ENCODE measurements at regions not wholly inside any gene's neighbourhood (a gene's known extent, or its start where the extent isn't known, plus 50 kb on each side); places are given as distances from the start of the nearest gene placed in this dataset.

DNA sequence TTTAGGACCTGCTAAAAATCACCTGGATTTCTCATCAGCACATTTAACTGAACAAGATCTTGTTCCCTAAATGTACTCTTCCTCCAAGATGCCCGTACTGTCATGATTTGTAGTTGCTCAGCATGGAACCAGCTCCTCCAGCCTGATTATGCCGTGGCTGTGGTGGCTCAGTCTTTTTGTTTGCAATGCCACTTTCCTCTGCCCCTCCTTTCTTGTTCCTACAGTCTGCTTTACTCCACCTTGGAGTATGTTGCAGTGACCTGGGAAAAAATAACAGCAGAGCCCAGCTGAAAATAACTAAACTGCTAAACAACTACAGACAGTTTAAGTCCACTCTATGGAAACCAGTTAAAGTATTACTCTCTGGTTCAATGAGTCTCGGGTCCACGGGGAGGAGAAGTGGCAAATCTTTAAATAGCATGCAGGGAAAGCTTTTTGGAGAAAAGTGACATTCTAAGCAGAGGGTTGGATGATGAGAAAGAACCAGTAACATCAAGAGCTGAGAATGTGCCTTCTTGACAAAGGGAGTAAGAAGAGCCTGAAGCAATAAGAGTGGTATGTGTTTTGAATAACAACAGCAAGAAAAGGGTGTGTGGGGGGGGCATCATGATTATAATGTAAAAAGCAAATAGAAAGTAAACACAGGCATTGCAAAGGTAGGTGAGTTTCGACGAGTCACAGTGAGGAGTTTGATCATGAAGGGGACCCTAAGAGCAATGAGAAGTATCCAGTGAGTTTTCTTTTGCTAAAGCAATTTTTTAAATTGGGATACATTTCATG lies 225.7 kb downstream of the TMX3 start:
- Histone ChIP-seq H3K4me1 (ENCODE audit: control insufficient read depth in 2 of 3, insufficient read depth in 2 of 3, low read depth in 1 of 3, low read length in 3 of 3) (no peaks in the 10 kb centered on the region), H3K27ac (ENCODE audit: low read depth in 2 of 2, low read length in 2 of 2) (no peak overlapping the region), H3K9me3 (ENCODE audit: control insufficient read depth in 2 of 3, insufficient read depth in 1 of 3, low read length in 3 of 3) (no peaks in the 10 kb centered on the region), H3K27me3 (ENCODE audit: control insufficient read depth, insufficient read depth, low read length) (no peaks in the 10 kb centered on the region), H3K4me3 (ENCODE audit: low read length in 3 of 3) (no peak overlapping the region), H3K9ac (ENCODE audit: low read length in 3 of 3) (no peak overlapping the region), H3K36me3 (ENCODE audit: control insufficient read depth in 2 of 3, insufficient read depth in 3 of 3, low read length in 3 of 3) (no peaks in the 10 kb centered on the region)
- TF ChIP-seq CTCF (IDR thresholded peaks at IDR 0.05; ENCODE audit: borderline replicate concordance, extremely low read depth, insufficient read depth) = no peak
- intact Hi-C loops (cut with DNase I) = no loop called here
- peak in 2 of 5 donors; percentile 5 to 6 for DNase-seq
- FAIRE-seq = no peak

DNA sequence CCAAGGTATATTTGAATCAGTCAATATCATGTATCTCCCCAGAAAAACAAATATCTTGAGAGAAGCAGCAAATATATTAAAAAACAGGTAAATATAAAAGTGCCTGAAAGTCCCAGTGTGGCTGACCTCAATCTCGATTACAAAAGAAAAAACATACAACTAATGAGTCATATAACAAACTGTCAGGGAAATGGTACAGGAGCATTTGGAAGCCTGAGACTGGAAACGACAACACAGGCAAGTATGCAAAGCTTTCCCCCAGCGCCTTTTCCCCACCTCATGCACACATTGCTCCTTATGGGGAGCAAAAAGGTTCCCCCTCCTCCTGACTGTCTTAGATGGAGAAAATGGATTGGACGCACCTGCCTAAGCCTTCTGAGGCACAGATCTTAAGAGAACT lies 230.7 kb downstream of the TMX3 start:
- no peak for TF ChIP-seq CTCF (IDR thresholded peaks at IDR 0.05; ENCODE audit: borderline replicate concordance, extremely low read depth, insufficient read depth)
- Histone ChIP-seq H3K27ac (ENCODE audit: low read depth in 2 of 2, low read length in 2 of 2) (no peak overlapping the region), H3K36me3 (ENCODE audit: control insufficient read depth in 2 of 3, insufficient read depth in 3 of 3, low read length in 3 of 3) (no peaks in the 10 kb centered on the region), H3K4me3 (ENCODE audit: low read length in 3 of 3) (no peak overlapping the region), H3K9me3 (ENCODE audit: control insufficient read depth in 2 of 3, insufficient read depth in 1 of 3, low read length in 3 of 3) (no peaks in the 10 kb centered on the region), H3K9ac (ENCODE audit: low read length in 3 of 3) (no peak overlapping the region), H3K27me3 (ENCODE audit: control insufficient read depth, insufficient read depth, low read length) (no peaks in the 10 kb centered on the region), H3K4me1 (ENCODE audit: control insufficient read depth in 2 of 3, insufficient read depth in 2 of 3, low read depth in 1 of 3, low read length in 3 of 3) (no peaks in the 10 kb centered on the region)
- FAIRE-seq (no peak), DNase-seq (no peak)
- intact Hi-C loops (cut with DNase I) = no loop called here

DNA sequence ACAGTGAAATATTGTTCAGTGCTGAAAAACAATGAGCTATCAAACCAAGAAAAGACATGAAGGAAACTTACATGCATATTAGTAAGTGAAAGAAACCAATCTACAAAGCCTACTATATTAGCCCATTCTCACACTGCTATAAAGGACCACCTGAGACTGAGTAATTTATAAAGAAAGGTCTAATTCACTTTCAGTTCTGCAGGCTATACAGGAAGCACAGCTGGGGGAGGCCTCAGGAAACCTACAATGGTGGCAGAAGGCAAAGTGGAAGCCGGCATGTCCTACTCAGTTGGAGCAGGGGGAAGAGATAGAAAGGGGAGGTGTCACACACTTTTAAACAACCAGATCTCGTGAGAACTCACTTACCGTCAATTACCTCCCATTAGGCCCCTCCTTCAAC lies 232.1 kb downstream of the TMX3 start:
- no peaks in the 10 kb centered on the region for H3K9me3 ChIP-seq (ENCODE audit: control insufficient read depth in 2 of 3, insufficient read depth in 1 of 3, low read length in 3 of 3)
- FAIRE-seq = no peak

More for the DNA sequence above, 232.1 kb downstream of the TMX3 start:
- Histone ChIP-seq H3K27ac (ENCODE audit: low read depth in 2 of 2, low read length in 2 of 2) (no peak overlapping the region), H3K4me1 (ENCODE audit: control insufficient read depth in 2 of 3, insufficient read depth in 2 of 3, low read depth in 1 of 3, low read length in 3 of 3) (no peaks in the 10 kb centered on the region), H3K9ac (ENCODE audit: low read length in 3 of 3) (no peak overlapping the region), H3K4me3 (ENCODE audit: low read length in 3 of 3) (no peak overlapping the region), H3K36me3 (ENCODE audit: control insufficient read depth in 2 of 3, insufficient read depth in 3 of 3, low read length in 3 of 3) (no peaks in the 10 kb centered on the region), H3K27me3 (ENCODE audit: control insufficient read depth, insufficient read depth, low read length) (no peaks in the 10 kb centered on the region)
- intact Hi-C loops (cut with DNase I) = no loop called here
- DNase-seq = no peak
- no peak for TF ChIP-seq CTCF (IDR thresholded peaks at IDR 0.05; ENCODE audit: borderline replicate concordance, extremely low read depth, insufficient read depth)
